GM18505 (cell line): ENCODE measurements at regions not wholly inside any gene's neighbourhood (a gene's known extent, or its start where the extent isn't known, plus 50 kb on each side); places are given as distances from the start of the nearest gene placed in this dataset.
"Not testable (repeated sequence)": the region's sequence is repeated elsewhere in the genome, so short reads cannot be mapped to it uniquely, and the experiment has no call there.

Source experiments
- ATAC-seq: cut with Tn5 transposase; IDR thresholded peaks from one replicate; pipeline ENCODE4 v1.9.1; 2021; ENCODE audit not compliant: unreplicated experiment
- POLR2A ChIP-seq: IDR thresholded peaks from 4 replicates; pipeline ENCODE4 v1.6.1; 2011; ENCODE audit warnings: borderline replicate concordance; ENCODE audit not compliant: insufficient read depth, insufficient read length; ENCODE audit errors: extremely low read depth

DNA sequence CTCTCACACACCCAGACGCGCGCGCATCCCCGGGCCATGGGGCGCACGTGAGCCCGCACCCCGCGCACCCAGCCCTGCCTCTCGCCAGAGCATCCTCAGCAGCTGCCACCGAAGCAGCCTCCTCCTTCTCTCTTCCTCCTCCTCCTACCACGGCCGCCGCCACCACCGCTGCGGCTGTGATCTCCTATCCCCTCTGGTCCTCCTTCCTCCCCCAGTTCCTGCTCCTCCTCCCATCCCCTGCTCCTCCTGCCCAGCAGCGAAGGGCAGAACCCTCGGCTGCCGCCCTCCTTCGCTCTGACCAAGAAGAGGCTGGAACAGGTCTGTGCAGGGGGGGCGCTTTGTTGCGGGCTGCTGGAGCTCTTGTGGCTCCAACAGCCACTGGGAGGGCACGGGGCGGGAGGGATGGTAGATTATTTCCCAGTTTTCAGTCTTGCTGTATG lies 148.7 kb upstream of the CHRDL1 start:
- no peak for ATAC-seq
- TF ChIP-seq POLR2A, result no peak

DNA sequence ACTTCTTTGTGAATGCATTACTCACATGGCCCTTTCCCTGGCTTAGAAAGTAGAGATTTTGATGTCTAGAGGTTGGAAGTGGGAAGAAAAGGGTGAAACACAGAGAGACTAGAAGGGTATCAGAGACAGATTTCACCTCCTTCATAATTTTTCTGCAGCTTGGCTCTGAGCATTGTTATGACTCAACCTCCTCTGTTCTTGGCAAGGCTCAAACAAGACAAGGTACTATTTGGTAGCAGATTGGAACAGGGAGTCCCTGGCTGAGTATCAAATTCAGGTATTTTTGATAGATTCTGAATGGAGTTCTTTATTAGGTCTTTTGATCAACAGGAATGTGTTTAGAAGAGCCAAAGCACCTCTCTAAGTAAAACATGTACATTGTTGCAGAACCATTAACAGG lies 146.3 kb upstream of the CHRDL1 start:
- no peak for TF ChIP-seq POLR2A
- ATAC-seq, result no peak

DNA sequence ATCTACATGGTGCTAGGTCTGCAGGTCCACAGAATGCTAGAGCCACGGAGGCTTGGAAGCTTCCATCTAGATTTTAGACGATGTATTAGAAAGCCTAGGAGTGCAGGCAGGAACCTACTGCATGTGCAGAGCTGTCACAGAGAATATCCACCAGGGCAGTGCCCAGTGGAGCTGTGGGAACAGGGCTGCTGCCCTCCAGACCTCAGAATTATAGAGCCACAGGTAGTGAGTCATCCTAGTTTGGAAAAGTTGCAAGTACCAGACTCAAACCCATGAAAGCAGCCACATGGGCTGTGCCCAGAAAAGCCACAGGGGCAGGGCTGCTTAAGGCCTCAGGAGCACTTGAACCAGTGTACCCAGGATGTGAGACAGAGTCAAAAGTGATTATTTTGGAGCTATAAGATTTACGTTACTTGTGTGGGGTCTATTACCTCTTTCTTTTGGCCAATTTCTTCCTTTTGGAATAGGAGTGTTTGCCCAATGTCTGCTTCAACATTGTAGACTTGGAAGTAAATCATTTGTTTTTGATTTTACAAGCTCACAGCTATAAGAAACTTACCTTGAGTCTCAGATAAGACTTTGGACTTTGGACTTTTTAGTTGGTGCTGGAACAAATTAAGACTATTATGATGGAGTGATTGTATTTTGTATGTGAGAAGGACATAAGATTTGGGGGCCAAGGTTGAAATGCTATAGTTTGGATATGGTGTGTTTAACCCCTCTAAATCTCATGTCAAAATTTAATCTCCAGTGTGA lies 143.5 kb upstream of the CHRDL1 start:
- ATAC-seq, result no peak
- TF ChIP-seq POLR2A, result no peak

DNA sequence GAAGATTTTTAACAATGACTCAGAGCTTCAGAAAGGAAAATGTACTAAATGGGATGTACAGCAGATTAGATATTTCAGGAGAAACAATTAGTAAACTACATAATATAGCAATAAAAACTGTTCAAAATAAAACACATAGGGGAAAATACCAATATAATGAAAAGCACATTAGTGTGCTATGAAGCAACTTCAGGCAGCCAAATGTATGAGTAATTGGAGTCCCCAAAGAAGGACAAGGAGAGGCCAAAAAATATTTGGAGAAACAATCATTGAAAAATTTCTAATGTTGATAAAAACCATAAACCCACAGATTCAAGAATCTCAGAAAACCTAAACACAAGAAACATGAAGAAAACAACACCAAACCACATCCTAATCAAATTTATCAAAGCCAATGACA lies 129.3 kb upstream of the CHRDL1 start:
- TF ChIP-seq POLR2A, result no peak
- no peak for ATAC-seq

DNA sequence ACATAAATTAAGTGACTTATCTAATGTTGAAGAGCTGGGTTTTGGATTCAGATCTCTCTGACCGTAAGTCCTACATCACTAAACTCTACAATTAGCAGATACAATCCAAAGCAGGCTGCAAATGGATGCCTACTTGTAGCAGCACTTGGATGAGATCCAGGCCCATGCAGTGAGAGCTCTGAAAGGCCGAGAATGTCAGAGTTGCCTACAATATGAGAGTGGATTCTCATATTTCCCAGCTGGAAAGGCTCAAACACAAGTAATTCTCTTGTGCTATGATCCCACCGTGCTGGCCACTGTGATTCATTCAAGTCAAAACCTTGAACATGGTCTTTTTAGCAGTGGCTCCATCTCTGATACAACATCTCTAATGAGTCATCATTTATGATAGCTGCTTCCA lies 125.4 kb upstream of the CHRDL1 start:
- no peak for ATAC-seq
- TF ChIP-seq POLR2A, result no peak

DNA sequence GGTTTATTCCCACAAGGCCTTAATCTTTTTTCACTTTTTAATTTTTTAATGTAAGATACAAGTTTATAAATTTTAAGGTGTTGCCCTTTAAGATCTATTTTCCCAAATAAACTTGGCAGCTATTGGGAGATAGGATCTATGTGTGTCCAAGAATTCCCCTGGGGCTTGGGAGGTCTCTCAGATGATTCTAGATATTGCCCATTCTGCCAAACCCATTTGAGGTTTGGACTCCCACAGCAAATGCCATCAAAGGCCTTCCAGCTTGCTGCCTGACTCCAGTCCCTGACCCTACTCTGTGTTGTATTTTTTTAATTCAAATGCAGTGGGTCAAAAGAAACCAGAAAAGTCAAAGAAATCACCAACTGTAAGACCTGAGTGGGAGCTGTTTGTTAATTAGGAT lies 120.0 kb upstream of the CHRDL1 start:
- no peak for ATAC-seq
- no peak for TF ChIP-seq POLR2A

DNA sequence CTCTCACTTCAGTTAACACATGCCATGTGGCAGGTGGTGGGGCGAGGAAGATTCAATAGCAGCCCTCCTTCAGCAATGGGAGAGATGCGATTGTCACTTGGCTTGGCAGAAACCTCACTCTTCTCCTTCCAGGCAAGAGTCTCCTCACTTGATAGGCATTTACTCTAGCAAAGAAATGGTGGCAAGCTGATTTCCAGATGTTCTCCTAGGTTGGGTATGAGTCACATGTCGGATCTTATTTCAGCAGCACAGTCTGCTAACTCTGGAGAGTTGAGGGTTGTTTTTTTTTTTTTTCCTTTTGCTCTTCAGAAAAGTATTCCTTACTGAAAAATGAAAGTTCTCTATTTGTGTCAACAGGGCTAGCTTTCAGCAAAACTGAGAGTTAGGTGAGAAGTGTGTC lies 119.5 kb upstream of the CHRDL1 start:
- ATAC-seq, result no peak
- no peak for TF ChIP-seq POLR2A

DNA sequence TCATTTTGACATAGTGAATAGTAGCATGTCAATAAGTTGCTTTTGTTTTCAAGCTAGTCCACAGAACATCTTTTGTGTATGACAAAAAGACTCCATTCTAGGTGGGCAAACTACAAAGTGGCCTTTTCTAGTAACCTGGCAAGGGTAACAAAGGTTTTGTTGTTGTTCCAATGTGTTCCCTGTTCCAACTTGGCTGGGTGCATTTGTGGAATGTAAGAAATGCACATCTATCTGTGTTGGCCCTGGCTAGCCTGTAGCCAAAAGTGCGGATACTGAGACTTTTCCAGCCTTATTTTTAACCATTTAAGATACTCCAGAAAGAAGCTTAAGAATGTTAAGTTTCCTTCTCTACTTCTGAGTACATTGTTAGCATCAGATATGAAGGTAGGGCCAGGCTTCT lies 118.7 kb upstream of the CHRDL1 start:
- no peak for TF ChIP-seq POLR2A
- no peak for ATAC-seq

DNA sequence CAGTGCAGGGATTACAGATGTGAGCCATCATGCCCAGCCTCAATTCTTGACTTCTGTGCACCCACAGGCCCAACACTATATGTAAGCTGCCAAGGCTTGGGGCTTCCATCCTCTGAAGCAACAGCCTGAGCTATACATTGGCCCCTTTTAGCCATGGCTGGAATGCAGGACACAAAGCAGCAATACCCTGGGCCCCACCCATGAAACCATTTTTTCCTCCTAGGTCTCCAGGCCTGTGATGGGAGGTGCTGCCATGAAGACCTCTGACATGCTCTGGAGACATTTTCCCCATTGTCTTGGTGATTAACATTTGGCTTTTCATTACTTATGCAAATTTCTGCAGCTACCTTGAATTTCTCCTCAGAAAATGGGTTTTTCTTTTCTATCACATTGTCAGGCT lies 109.1 kb upstream of the CHRDL1 start:
- ATAC-seq, result not testable (repeated sequence)

DNA sequence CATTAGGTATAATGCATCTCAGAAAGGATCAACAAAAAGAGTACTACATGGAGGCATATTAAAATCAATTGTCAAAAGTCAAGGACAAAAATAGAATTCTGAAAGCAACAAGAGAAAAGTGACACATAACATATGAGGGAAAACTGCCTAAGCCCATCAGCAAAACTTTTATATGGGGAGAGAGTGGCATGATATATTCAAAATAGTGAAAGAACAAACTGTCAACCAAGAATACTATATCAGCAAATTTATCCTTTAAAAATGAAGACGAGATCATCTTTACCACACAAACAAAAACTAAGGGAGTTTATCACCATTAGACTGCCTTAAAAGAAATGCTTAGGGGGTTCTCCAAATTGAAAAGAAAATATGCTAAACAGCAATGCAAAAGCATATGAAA lies 86.4 kb upstream of the CHRDL1 start:
- no peak for ATAC-seq
- TF ChIP-seq POLR2A, result no peak

DNA sequence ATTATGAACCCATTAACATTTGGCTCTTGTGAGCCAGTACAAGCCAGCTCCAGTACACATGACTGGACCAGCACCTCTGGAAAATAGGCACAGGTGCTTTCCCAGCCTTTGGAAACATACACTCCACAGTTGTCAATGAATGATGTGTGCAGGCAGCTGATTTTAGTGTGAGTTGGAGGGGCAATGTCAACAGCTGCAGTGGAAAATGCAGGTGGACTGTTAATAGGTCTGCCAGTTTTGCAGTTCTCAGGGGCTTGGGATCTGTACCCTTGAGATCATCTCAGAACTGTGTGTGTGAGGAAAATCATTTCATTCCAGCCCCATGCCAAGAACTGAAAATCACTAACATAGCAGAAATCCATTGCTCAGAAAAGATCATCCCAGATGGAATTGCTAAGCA lies 81.7 kb upstream of the CHRDL1 start:
- TF ChIP-seq POLR2A, result no peak

DNA sequence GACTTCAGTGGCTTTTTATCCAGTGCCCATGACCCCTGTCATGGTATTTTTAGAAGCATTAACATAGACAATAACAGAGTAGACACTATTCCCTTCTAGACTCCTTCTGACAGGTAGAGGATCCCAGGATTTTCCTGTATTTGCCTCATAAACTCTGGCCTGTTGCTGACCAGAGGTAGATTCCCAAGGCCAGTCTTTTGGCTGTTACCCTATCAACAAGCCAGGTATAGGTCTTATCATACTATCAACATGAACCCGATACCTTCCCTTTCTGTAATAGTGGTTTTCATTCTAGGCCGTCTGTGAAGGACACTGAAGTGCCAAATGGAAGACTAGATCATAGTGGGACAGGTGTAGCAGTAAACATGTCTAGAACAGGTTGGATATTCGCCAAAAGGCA lies 76.2 kb upstream of the CHRDL1 start:
- no peak for ATAC-seq
- no peak for TF ChIP-seq POLR2A

More for the DNA sequence above, 81.7 kb upstream of the CHRDL1 start:
- no peak for ATAC-seq

DNA sequence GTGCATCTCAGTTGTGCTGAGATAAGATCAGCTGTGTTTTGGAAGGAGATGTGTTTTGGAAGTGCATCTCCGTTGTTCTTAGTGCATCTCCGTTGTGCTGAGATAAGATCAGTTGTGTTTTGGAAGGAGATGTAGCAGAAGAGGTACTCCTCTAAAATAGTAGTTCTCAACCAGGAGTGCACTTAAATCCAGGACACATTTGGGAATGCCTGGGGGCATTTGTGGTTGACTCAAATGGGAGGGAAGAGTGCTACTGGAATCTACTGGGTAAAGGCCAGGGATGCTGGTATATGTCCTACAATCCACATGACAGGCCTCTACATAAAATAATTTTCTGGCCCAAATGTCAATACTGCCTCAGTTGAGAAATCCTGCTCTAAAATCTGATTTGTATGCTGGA lies 70.8 kb upstream of the CHRDL1 start:
- ATAC-seq, result no peak
- TF ChIP-seq POLR2A, result no peak

DNA sequence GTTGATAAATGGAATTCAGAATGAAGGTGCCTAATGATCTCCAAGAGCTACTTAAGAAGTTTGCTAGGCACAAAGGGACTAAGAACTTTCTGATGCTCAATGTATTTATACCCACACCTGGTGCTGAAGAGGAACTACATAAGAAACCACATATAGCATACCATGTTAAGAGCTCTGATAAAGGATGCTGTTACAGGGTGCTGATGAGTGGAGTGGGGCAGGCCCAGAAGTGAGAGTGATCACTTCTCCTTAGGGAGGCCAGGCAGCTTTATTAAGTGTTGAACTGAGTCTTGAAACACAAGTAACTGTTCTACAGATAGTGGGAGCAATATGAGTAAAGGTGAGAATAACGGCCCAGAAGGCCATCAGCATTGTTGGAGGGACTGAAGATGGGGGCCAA lies 68.3 kb upstream of the CHRDL1 start:
- TF ChIP-seq POLR2A, result no peak
- no peak for ATAC-seq

DNA sequence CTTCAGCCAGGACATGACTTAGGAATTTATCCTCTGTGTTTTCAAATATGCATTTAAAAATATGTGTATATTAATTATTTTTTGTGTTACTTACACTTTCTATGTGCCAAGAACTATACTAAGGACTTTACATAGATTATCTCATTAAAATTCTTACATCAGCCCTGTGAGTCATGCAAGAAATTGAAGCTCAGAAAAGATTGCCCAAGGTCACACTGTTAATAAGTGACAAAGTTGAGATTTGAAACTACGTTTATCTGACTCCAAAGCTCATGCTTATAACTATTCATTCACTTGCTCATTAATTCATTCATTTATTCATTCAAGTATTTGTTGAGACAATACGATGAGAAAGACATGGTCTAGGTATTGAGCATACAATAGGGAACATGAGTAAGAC lies 62.9 kb upstream of the CHRDL1 start:
- no peak for TF ChIP-seq POLR2A
- no peak for ATAC-seq
